Activated naive CD4-positive, alpha-beta T cell treated with Interleukin-2 at 50 U/mL for 16 hours (primary cell): ENCODE measurements at regions not wholly inside any gene's neighbourhood (a gene's known extent, or its start where the extent isn't known, plus 50 kb on each side); places are given as distances from the start of the nearest gene placed in this dataset.
"Not testable (repeated sequence)": the region's sequence is repeated elsewhere in the genome, so short reads cannot be mapped to it uniquely, and the experiment has no call there.

Source experiments
- DNase-seq: peaks from one replicate; pipeline ENCODE4 v3.0.0-alpha.2; 2020

GRCh38 chr7:64469673-64470072, 93.2 kb downstream of the ZNF680 start:
- DNase-seq, result no peak

- no peak for DNase-seq
Observed at GRCh38 chr7:64465551-64465950, 97.3 kb downstream of the ZNF680 start.

- DNase-seq, result peak; percentile 27
Observed at GRCh38 chr7:64463636-64464375, 99.1 kb downstream of the ZNF680 start.

GRCh38 chr7:64459858-64460257, 103.0 kb downstream of the ZNF680 start:
- DNase-seq, result not testable (repeated sequence)

- no peak for DNase-seq
Observed at GRCh38 chr7:64433590-64433989, 119.8 kb downstream of the ZNF736 start.

DNA sequence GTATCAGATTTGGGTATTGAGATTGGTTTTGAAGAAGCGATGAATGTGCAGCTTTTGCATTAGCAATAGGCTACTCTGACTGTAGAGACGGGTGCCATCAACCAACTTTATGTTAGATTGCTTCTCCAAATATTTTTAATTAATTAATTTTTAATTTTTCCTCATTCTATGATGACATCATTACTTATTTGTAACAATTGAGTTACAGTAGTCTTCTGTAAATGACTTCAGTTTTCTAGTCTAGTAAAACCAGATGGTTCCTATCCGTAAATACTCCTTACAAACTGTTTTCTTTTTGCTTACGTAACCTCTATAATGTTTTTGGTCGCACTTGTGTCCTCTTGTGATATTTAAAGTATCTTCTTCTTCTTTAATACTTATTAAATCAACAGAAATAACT, 118.1 kb downstream of the ZNF736 start:
- DNase-seq, result no peak

DNA sequence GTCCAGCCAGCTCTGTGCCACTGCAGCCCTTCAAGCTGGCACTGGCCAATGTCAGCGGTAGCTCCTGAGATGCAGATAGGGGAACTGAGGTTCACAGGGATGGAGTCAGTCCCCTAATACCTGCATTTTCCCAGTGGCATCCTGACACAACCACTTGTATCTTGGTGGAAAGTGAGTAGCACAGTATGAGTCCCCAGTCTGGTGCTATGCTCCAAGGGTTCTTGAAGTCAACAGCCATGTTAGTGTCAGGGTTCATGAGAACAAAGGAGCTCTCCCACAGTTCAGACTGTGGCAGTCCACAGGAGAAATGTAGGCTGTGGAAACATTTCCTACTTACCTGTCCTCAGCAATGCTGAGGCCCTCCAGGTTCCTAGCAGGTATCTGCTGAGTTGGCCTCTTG, 115.5 kb downstream of the ZNF736 start:
- no peak for DNase-seq

DNA sequence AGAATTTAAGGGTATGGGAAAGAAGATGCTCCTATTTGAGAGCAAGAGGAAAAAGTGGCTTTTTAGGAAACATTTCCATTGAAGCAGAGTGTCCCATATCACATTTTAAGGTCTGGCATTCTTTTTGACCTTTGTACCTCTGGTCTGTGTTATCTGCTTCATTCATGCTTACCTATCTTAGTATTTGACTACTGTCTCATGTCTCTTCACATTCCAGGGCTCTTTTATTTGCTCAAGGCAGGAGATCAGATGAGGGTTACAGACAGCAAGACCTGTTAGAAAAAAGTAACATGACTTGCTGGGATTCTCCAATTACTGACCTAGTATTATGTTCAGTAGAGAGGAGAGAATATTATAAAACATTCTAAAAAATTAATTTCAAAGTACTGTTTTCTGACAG, 111.7 kb downstream of the ZNF736 start:
- DNase-seq, result not testable (repeated sequence)

DNA sequence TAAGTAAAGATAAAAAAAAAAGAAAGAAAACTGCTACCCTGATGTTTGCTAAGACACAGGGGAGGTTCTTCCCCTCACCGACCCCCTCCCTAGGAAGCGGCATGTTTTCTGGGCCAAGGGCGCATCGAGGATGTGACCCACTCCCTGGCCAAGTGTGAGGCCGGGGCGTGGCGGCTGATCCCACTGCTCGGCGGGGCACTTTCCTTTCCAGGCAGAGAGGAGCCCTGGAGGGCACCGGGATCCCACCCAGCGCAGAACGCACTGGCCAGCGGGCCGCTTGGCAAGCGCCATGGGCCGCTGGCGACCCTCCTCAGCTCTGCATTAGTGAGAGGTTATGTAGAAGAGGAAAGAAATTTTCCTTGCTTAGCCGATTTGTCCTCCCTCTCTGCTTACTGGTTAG, 93.4 kb downstream of the ZNF736 start:
- DNase-seq, result no peak
